ENCODE measurements at regions not wholly inside any gene's neighbourhood (a gene's known extent, or its start where the extent isn't known, plus 50 kb on each side); places are given as distances from the start of the nearest gene placed in this dataset.

DNA sequence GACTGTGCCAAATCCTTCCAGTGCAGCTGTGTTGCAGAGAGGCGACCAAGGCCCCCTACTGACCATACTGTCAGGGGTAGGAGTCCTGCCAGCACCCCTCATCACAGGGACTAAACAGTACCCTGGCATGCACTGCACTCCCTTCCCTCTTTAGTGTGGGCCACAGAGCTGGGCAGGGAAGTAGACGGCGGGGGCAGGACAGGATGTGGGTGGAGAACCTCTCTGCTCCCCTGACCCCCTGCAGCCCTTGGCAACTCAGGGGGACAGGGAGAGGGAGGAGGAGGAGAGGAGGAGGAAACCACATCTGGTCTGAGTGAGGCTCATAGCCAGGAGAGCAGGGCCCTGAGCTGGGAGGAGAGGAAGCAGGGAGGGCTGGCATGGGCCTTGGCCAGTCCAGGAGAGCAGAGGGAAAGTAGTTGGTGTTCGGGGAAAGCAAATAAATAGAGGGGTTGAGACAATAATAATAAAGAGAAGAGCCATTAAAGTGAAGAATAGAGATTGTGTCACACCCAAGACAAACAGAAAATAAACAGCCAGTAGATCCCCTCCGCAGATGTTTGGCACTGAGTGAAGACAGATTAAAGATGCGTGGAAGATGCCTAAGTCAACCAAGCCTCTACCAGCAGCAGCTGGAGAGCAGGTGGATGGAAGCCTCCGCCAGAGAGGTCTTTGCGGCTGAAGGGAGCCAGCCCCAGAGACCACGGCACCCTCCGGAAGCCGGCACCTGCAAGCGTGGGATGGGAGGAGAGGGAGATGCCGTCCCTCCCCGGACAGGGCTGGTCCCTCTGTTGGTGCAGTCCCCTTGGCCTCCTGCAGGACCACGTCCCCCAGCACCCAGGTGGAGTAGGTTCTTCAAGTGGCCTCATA is 61.5 kb downstream of the RPUSD4 start:
- no peak overlapping the region for H2BK20ac ChIP-seq (ENCODE audit: low read depth, low read length, poor library complexity, severe bottlenecking)
- no peak overlapping the region for H3K4ac ChIP-seq (ENCODE audit: low read depth, low read length)
- H3K56ac ChIP-seq (ENCODE audit: insufficient read length, low read depth, low read length), result no peak overlapping the region
- no peak overlapping the region for H2BK5ac ChIP-seq (ENCODE audit: insufficient read length, low read length)
- no peak overlapping the region for H3T11ph ChIP-seq (ENCODE audit: low read length)
- no peak overlapping the region for H2AFZ ChIP-seq (ENCODE audit: low read length)
- H3K9ac ChIP-seq (ENCODE audit: extremely low read depth, insufficient read length, low read length), result no peak overlapping the region
- no peak overlapping the region for H3K27ac ChIP-seq (ENCODE audit: insufficient read length, low read depth, low read length)
- H4K91ac ChIP-seq (ENCODE audit: insufficient read length, low read depth, low read length), result no peak overlapping the region
- H3K23me2 ChIP-seq (ENCODE audit: insufficient read length, low read depth, low read length, poor library complexity, severe bottlenecking), result no peaks in the 10 kb centered on the region
- H2BK15ac ChIP-seq (ENCODE audit: low read depth, low read length), result no peak overlapping the region
- H3K23ac ChIP-seq (ENCODE audit: insufficient read length, low read depth, low read length), result no peak overlapping the region
- H3K27me3 ChIP-seq (ENCODE audit: insufficient read depth, low read length), result no peaks in the 10 kb centered on the region
- no peaks in the 10 kb centered on the region for H4K20me1 ChIP-seq (ENCODE audit: control insufficient read depth, insufficient read depth, insufficient read length)
- H4K5ac ChIP-seq (ENCODE audit: insufficient read length, low read depth, low read length), result no peak overlapping the region
- H2BK120ac ChIP-seq (ENCODE audit: low read depth, low read length, poor library complexity, severe bottlenecking), result no peak overlapping the region
- H3K18ac ChIP-seq (ENCODE audit: insufficient read length, low read depth, low read length), result no peak overlapping the region
- peaks cover 40 to 55% of the 10 kb centered on the region in 2 experiments for H3K4me1 Mint-ChIP-seq
- DNase-seq, result no peak
- WGBS (ENCODE audit: extremely low coverage, insufficient read length, low lambda C conversion rate), result no CpG with 5 or more reads among the region's 15 CpGs
- no peak overlapping the region for H2BK12ac ChIP-seq (ENCODE audit: insufficient read length, low read depth, low read length)
- peaks cover 10% of the 10 kb centered on the region; the same call in 1 of the 2 replicates for H3K4me1 ChIP-seq (ENCODE audit: insufficient read depth, low read length)
- H3K79me2 ChIP-seq (ENCODE audit: insufficient read depth, low read length), result no peaks in the 10 kb centered on the region
- H3K36me3 Mint-ChIP-seq (ENCODE audit: insufficient read depth in 1 of 3, low read depth in 3 of 3), result peaks cover 4 to 13% (median 5%) of the 10 kb centered on the region in 3 experiments; a peak in 6 of 7 replicates
- peaks cover 9 to 14% of the 10 kb centered on the region in 2 experiments for H3K9me3 Mint-ChIP-seq
- H3K4me2 ChIP-seq (ENCODE audit: insufficient read depth, insufficient read length, low read length), result no peak overlapping the region
- no peak overlapping the region for H2AK5ac ChIP-seq (ENCODE audit: insufficient read length, low read length)
- TF ChIP-seq, protein P1, sequence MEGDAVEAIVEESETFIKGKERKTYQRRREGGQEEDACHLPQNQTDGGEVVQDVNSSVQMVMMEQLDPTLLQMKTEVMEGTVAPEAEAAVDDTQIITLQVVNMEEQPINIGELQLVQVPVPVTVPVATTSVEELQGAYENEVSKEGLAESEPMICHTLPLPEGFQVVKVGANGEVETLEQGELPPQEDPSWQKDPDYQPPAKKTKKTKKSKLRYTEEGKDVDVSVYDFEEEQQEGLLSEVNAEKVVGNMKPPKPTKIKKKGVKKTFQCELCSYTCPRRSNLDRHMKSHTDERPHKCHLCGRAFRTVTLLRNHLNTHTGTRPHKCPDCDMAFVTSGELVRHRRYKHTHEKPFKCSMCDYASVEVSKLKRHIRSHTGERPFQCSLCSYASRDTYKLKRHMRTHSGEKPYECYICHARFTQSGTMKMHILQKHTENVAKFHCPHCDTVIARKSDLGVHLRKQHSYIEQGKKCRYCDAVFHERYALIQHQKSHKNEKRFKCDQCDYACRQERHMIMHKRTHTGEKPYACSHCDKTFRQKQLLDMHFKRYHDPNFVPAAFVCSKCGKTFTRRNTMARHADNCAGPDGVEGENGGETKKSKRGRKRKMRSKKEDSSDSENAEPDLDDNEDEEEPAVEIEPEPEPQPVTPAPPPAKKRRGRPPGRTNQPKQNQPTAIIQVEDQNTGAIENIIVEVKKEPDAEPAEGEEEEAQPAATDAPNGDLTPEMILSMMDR (conservative IDR thresholded peaks at IDR 0.05), result no peak
- H3K9me3 ChIP-seq (ENCODE audit: control insufficient read depth, low read depth, low read length), result no peaks in the 10 kb centered on the region
- H4K8ac ChIP-seq (replicated peaks; ENCODE audit: insufficient read length, low read depth, low read length), result no peak overlapping the region
- H3K27me3 Mint-ChIP-seq (ENCODE audit: low read depth), result peaks cover 6% of the 10 kb centered on the region
- no peak overlapping the region for H3K27ac Mint-ChIP-seq
- H3K79me1 ChIP-seq (ENCODE audit: insufficient read depth, low read depth, low read length, poor library complexity, severe bottlenecking), result no peaks in the 10 kb centered on the region
- H3K14ac ChIP-seq (ENCODE audit: insufficient read depth, low read length), result no peak overlapping the region; the same call in 1 of the 2 replicates
- no peak overlapping the region for H3K4me3 Mint-ChIP-seq

All from H9 (cell line).